ENCODE measurements at regions not wholly inside any gene's neighbourhood (a gene's known extent, or its start where the extent isn't known, plus 50 kb on each side); places are given as distances from the start of the nearest gene placed in this dataset.
A peak's percentile ranks its signal among the peaks of the same experiment; 100 is the strongest.

- TF ChIP-seq HMGXB4 (CRISPR knock-in tag; IDR thresholded peaks at IDR 0.05; ENCODE audit: borderline replicate concordance) (no peak), CHD4 (IDR thresholded peaks at IDR 0.05; ENCODE audit: borderline replicate concordance) (no peak)
Measured at GRCh38 chr11:92440701-92441442, 216.3 kb downstream of the FAT3 start (continued).

GRCh38 chr11:92441443-92441726, 216.8 kb downstream of the FAT3 start:
- POLR2A ChIA-PET: no interaction called here
- Histone ChIP-seq H3K9me3 (no peaks in the 10 kb centered on the region), H3K27ac (no peak overlapping the region), H3K4me3 (no peak overlapping the region), H3K4me1 (peaks cover 7% of the 10 kb centered on the region; the same call in 1 of the 3 replicates), H3K4me2 (peak overlapping the region; percentile 20; the same call in 1 of the 3 replicates)
- CTCF ChIA-PET: no interaction called here
- no peak for TF ChIP-seq KDM1A (IDR thresholded peaks at IDR 0.05; ENCODE audit: low read depth)
- no peak for ATAC-seq
- WGBS (ENCODE audit: missing lambda C conversion rate): 58% methylated on average over 4 of the region's 4 CpGs
- FAIRE-seq: no peak
- no peak for DNase-seq (ENCODE audit: low read depth in 1 of 2, low spot score in 1 of 2)

- no peak for FAIRE-seq
Measured at GRCh38 chr11:92443199-92443598, 218.6 kb downstream of the FAT3 start.

GRCh38 chr11:92447586-92447985, 223.0 kb downstream of the FAT3 start:
- WGBS (ENCODE audit: missing lambda C conversion rate): 74% methylated on average over 3 of the region's 3 CpGs
- H3K4me2 ChIP-seq: no peak overlapping the region
- DNase-seq (ENCODE audit: low read depth in 1 of 2, low spot score in 1 of 2) (no peak), ATAC-seq (no peak), FAIRE-seq (peak; percentile 7)
- H3K27ac ChIP-seq: no peak overlapping the region
- no peaks in the 10 kb centered on the region for H3K9me3 ChIP-seq
- CTCF ChIA-PET: no interaction called here
- POLR2A ChIA-PET: no interaction called here
- no peaks in the 10 kb centered on the region for H3K4me1 ChIP-seq
- TF ChIP-seq MAFK (IDR thresholded peaks at IDR 0.05; ENCODE audit: partially characterized antibody) (no peak), CHD2 (IDR thresholded peaks at IDR 0.05; ENCODE audit: low read length, partially characterized antibody) (no peak)
- no peak overlapping the region for H3K4me3 ChIP-seq

More at GRCh38 chr11:92443199-92443598, 218.6 kb downstream of the FAT3 start:
- ChIA-PET POLR2A (no interaction called here), CTCF (no interaction called here)
- H3K4me1 ChIP-seq: peaks cover 7% of the 10 kb centered on the region; the same call in 1 of the 3 replicates
- H3K4me3 ChIP-seq: no peak overlapping the region
- DNase-seq (ENCODE audit: low read depth in 1 of 2, low spot score in 1 of 2) (no peak), ATAC-seq (no peak)
- H3K4me2 ChIP-seq: no peak overlapping the region
- no peaks in the 10 kb centered on the region for H3K9me3 ChIP-seq
- no peak for TF ChIP-seq ZFP36 (IDR thresholded peaks at IDR 0.05; ENCODE audit: borderline replicate concordance, partially characterized antibody)
- WGBS (ENCODE audit: missing lambda C conversion rate): 71% methylated on average over 2 of the region's 2 CpGs
- H3K27ac ChIP-seq: no peak overlapping the region

GRCh38 chr11:92449222-92449621, 224.6 kb downstream of the FAT3 start:
- Histone ChIP-seq H3K4me3 (no peak overlapping the region), H3K4me1 (no peaks in the 10 kb centered on the region), H3K27ac (no peak overlapping the region), H3K9me3 (no peaks in the 10 kb centered on the region), H3K4me2 (no peak overlapping the region)
- WGBS (ENCODE audit: missing lambda C conversion rate): 90% methylated on average over 2 of the region's 2 CpGs
- TF ChIP-seq TP53 (CRISPR knock-in tag; IDR thresholded peaks at IDR 0.05) (no peak), SMC3 (IDR thresholded peaks at IDR 0.05) (no peak), CTCF (IDR thresholded peaks at IDR 0.05) (no peak), HMGXB4 (CRISPR knock-in tag; IDR thresholded peaks at IDR 0.05; ENCODE audit: borderline replicate concordance) (no peak), HOXB13 (CRISPR knock-in tag; IDR thresholded peaks at IDR 0.05; ENCODE audit: low read depth) (no peak), MAX (IDR thresholded peaks at IDR 0.05) (no peak), FOSB (CRISPR knock-in tag; IDR thresholded peaks at IDR 0.05) (no peak), ATOH8 (CRISPR knock-in tag; IDR thresholded peaks at IDR 0.05; ENCODE audit: low read depth) (no peak)
- FAIRE-seq (no peak), ATAC-seq (no peak), DNase-seq (ENCODE audit: low read depth in 1 of 2, low spot score in 1 of 2) (no peak)
- ChIA-PET POLR2A (no interaction called here), CTCF (no interaction called here)
